ENCODE measurements at regions not wholly inside any gene's neighbourhood (a gene's known extent, or its start where the extent isn't known, plus 50 kb on each side); places are given as distances from the start of the nearest gene placed in this dataset.

DNA sequence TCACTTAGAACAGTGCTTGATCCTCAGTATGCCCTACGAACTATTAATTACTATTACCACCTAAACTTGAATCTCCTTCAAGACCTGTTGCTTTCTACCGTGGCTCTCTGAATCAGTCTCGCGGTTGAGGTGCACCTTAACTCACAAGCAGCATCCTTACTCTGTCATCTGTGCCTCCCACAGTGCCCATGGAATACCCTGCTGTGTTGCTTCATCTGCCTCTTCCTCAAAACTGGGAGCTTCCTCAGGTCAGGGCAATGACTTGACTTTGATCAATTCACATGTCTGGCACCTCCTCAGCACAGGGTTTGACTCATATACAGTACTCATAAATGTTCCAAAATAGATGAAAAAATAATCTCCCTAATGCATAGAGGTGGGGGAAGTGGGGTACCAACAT lies 305.9 kb downstream of the NUAK1 start:
- H3K36me3 Mint-ChIP-seq (ENCODE audit: low read depth): no peaks in the 10 kb centered on the region
- ChIA-PET CTCF (no interaction called here), POLR2A (no interaction called here)
- Histone ChIP-seq H3K4me1 (ENCODE audit: insufficient read depth, low read length) (no peaks in the 10 kb centered on the region), H3K36me3 (ENCODE audit: insufficient read depth, low read length) (no peaks in the 10 kb centered on the region), H3K9me3 (ENCODE audit: control insufficient read depth in 1 of 2, insufficient read depth in 1 of 2, low read length in 2 of 2) (peaks cover 0 to 4% of the 10 kb centered on the region in 2 experiments), H3K4me3 (ENCODE audit: low read length) (no peak overlapping the region), H3K27me3 (ENCODE audit: control insufficient read depth in 1 of 2, insufficient read depth in 2 of 2, low read length in 2 of 2) (no peaks in the 10 kb centered on the region), H3K27ac (ENCODE audit: low read depth in 1 of 2, low read length in 2 of 2) (no peak overlapping the region)
- no peak overlapping the region for H3K4me3 Mint-ChIP-seq
- H3K9me3 Mint-ChIP-seq: no peaks in the 10 kb centered on the region
- ATAC-seq (ENCODE audit: poor library complexity): no peak
- no peaks in the 10 kb centered on the region for H3K4me1 Mint-ChIP-seq (ENCODE audit: low read depth)
- intact Hi-C loops (cut with DNase I, micrococcal nuclease): no loop called here
- H3K27me3 Mint-ChIP-seq: no peaks in the 10 kb centered on the region
- no peak overlapping the region for H3K27ac Mint-ChIP-seq
- TF ChIP-seq, protein P1, sequence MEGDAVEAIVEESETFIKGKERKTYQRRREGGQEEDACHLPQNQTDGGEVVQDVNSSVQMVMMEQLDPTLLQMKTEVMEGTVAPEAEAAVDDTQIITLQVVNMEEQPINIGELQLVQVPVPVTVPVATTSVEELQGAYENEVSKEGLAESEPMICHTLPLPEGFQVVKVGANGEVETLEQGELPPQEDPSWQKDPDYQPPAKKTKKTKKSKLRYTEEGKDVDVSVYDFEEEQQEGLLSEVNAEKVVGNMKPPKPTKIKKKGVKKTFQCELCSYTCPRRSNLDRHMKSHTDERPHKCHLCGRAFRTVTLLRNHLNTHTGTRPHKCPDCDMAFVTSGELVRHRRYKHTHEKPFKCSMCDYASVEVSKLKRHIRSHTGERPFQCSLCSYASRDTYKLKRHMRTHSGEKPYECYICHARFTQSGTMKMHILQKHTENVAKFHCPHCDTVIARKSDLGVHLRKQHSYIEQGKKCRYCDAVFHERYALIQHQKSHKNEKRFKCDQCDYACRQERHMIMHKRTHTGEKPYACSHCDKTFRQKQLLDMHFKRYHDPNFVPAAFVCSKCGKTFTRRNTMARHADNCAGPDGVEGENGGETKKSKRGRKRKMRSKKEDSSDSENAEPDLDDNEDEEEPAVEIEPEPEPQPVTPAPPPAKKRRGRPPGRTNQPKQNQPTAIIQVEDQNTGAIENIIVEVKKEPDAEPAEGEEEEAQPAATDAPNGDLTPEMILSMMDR (IDR thresholded peaks at IDR 0.05): no peak
- no peak for DNase-seq

DNA sequence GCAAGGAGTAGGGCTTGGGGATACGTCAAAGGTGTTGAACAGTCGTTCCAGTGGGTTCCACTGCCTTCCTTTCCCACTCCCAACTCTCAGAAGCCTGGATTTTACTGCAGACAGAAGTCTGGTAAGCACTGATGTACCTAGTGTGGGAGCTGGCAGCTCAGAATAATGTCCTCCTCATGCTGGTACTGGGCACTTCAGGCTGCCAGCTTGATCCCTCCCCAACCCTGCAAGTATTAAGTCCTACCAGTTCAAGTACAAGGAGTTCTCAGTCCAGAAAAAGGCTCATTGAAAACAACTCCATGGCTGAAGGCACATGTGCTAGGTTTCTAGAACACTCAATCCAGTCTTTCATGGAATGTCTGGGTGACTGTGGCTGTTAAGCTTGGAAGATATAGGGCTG lies 304.3 kb downstream of the NUAK1 start:
- POLR2A ChIA-PET: no interaction called here
- Mint-ChIP-seq H3K36me3 (ENCODE audit: low read depth) (no peaks in the 10 kb centered on the region), H3K9me3 (no peaks in the 10 kb centered on the region), H3K4me1 (ENCODE audit: low read depth) (no peaks in the 10 kb centered on the region), H3K27me3 (no peaks in the 10 kb centered on the region), H3K4me3 (no peak overlapping the region), H3K27ac (no peak overlapping the region)
- H3K27me3 ChIP-seq (ENCODE audit: control insufficient read depth in 1 of 2, insufficient read depth in 2 of 2, low read length in 2 of 2): no peaks in the 10 kb centered on the region
- CTCF ChIA-PET: no interaction called here
- DNase-seq (no peak), ATAC-seq (ENCODE audit: poor library complexity) (no peak)
- H3K36me3 ChIP-seq (ENCODE audit: insufficient read depth, low read length): no peaks in the 10 kb centered on the region
- no peaks in the 10 kb centered on the region for H3K4me1 ChIP-seq (ENCODE audit: insufficient read depth, low read length)
- H3K4me3 ChIP-seq (ENCODE audit: low read length): no peak overlapping the region
- no peak overlapping the region for H3K27ac ChIP-seq (ENCODE audit: low read depth in 1 of 2, low read length in 2 of 2)
- no peaks in the 10 kb centered on the region for H3K9me3 ChIP-seq (ENCODE audit: control insufficient read depth in 1 of 2, insufficient read depth in 1 of 2, low read length in 2 of 2)
- intact Hi-C loops (cut with DNase I, micrococcal nuclease): no loop called here
- TF ChIP-seq, protein P1 (IDR thresholded peaks at IDR 0.05): no peak

DNA sequence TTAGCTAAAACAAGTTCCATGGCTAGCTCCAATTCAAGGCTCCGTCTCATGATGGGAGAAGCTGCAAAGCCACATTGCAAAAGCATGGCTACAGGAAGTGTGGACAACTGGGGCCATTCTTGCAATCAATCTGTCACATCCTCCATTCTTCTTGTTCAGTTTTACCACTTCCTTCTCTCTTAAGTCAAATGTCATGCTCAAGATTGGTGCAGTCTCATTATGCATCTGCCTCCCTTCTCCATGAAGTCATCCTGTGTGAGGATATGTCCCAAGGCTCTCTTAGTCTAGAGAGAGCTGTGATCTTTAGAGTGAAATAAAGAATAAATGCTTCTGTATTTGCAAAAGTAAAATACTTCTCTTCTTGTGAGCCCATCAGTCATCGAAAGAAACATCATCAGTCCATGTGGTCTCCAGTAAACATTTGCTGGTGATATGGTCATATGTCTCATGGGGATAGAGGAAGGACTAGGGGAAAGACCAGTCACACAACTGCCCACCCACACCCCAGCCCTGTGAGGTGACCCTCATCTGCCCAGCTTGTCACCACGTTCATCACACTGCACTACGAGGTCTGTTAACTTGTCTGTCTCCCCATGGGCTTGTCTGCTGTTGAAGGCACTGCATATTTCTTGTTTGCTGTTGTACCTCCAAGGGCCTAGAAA lies 303.0 kb downstream of the NUAK1 start:
- H3K27me3 ChIP-seq (ENCODE audit: control insufficient read depth in 1 of 2, insufficient read depth in 2 of 2, low read length in 2 of 2): no peaks in the 10 kb centered on the region
- H3K4me3 ChIP-seq (ENCODE audit: low read length): no peak overlapping the region
- CTCF ChIA-PET: no interaction called here
- Mint-ChIP-seq H3K4me3 (no peak overlapping the region), H3K36me3 (ENCODE audit: low read depth) (no peaks in the 10 kb centered on the region), H3K9me3 (no peaks in the 10 kb centered on the region), H3K4me1 (ENCODE audit: low read depth) (no peaks in the 10 kb centered on the region), H3K27me3 (no peaks in the 10 kb centered on the region), H3K27ac (no peak overlapping the region)
- peak in 1 of 14 experiments; percentile 1 for DNase-seq
- no peaks in the 10 kb centered on the region for H3K4me1 ChIP-seq (ENCODE audit: insufficient read depth, low read length)
- TF ChIP-seq, protein P1 (IDR thresholded peaks at IDR 0.05): no peak
- intact Hi-C loops (cut with DNase I, micrococcal nuclease): no loop called here
- POLR2A ChIA-PET: no interaction called here
- no peaks in the 10 kb centered on the region for H3K9me3 ChIP-seq (ENCODE audit: control insufficient read depth in 1 of 2, insufficient read depth in 1 of 2, low read length in 2 of 2)
- no peaks in the 10 kb centered on the region for H3K36me3 ChIP-seq (ENCODE audit: insufficient read depth, low read length)
- no peak for ATAC-seq (ENCODE audit: poor library complexity)
- no peak overlapping the region for H3K27ac ChIP-seq (ENCODE audit: low read depth in 1 of 2, low read length in 2 of 2)

Measured in CD4-positive, alpha-beta T cell (primary cell).